ENCODE measurements at regions not wholly inside any gene's neighbourhood (a gene's known extent, or its start where the extent isn't known, plus 50 kb on each side); places are given as distances from the start of the nearest gene placed in this dataset.

GRCh38 chr7:156027821-156028220 is 215.6 kb upstream of the SHH start:
- POLR2A ChIA-PET = no interaction called here
- CTCF ChIA-PET = no interaction called here
- no peak for DNase-seq (ENCODE audit: extremely low spot score)
- TF ChIP-seq FOXM1 (IDR thresholded peaks at IDR 0.05; ENCODE audit: borderline replicate concordance) = no peak
- TF ChIP-seq, protein P1, sequence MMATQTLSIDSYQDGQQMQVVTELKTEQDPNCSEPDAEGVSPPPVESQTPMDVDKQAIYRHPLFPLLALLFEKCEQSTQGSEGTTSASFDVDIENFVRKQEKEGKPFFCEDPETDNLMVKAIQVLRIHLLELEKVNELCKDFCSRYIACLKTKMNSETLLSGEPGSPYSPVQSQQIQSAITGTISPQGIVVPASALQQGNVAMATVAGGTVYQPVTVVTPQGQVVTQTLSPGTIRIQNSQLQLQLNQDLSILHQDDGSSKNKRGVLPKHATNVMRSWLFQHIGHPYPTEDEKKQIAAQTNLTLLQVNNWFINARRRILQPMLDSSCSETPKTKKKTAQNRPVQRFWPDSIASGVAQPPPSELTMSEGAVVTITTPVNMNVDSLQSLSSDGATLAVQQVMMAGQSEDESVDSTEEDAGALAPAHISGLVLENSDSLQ (IDR thresholded peaks at IDR 0.05) = no peak
- no peak for TF ChIP-seq ZNF384 (IDR thresholded peaks at IDR 0.05)
- no peak for TF ChIP-seq FOXK2 (IDR thresholded peaks at IDR 0.05)
- TF ChIP-seq CTBP1 (IDR thresholded peaks at IDR 0.05; ENCODE audit: borderline replicate concordance) = no peak
- no peak for TF ChIP-seq FOXA1 (IDR thresholded peaks at IDR 0.05)
- TF ChIP-seq L3MBTL2 (conservative IDR thresholded peaks at IDR 0.05) = no peak
- TF ChIP-seq ELF4 (IDR thresholded peaks at IDR 0.05) = no peak
- no peak for TF ChIP-seq LEF1 (IDR thresholded peaks at IDR 0.05; ENCODE audit: borderline replicate concordance)
- no peak for TF ChIP-seq ARNT (IDR thresholded peaks at IDR 0.05)
- TF ChIP-seq HDGF (IDR thresholded peaks at IDR 0.05; ENCODE audit: borderline replicate concordance) = no peak
- no peak for TF ChIP-seq TARDBP (IDR thresholded peaks at IDR 0.05)

DNA sequence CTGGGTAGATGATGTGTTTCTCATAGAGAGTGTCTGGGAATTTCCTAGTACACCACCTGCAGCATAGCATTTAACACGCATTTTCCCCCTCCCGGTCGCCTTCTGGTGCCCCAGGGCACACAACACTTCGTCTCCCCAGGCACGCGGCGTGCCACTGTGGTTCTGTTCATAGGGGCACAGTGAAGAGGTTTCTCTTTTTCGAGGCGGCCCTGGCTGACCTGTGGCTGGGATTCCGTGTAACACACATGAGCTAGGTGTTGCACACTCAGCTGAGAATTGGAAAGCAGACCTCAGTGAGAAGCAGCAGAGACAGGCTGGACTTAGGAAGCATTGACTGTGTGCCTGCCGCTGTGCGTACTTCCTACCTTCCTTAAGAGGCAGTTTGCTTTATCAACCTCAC is 214.3 kb upstream of the SHH start:
- CTCF ChIA-PET = no interaction called here
- no peak for DNase-seq (ENCODE audit: extremely low spot score)
- TF ChIP-seq FOXM1 (IDR thresholded peaks at IDR 0.05; ENCODE audit: borderline replicate concordance) (no peak), ARNT (IDR thresholded peaks at IDR 0.05) (no peak), FOXK2 (IDR thresholded peaks at IDR 0.05) (no peak), NFRKB (IDR thresholded peaks at IDR 0.05) (no peak), BHLHE40 (IDR thresholded peaks at IDR 0.05; ENCODE audit: borderline replicate concordance) (no peak), CTBP1 (IDR thresholded peaks at IDR 0.05; ENCODE audit: borderline replicate concordance) (no peak), FOXA1 (IDR thresholded peaks at IDR 0.05) (no peak), LEF1 (IDR thresholded peaks at IDR 0.05; ENCODE audit: borderline replicate concordance) (no peak), ZNF384 (IDR thresholded peaks at IDR 0.05) (no peak), SP1 (IDR thresholded peaks at IDR 0.05) (no peak), TARDBP (IDR thresholded peaks at IDR 0.05) (no peak), SUZ12 (IDR thresholded peaks at IDR 0.05) (no peak), L3MBTL2 (conservative IDR thresholded peaks at IDR 0.05) (no peak)
- TF ChIP-seq, protein P1 (IDR thresholded peaks at IDR 0.05) = no peak
- POLR2A ChIA-PET = no interaction called here

DNA sequence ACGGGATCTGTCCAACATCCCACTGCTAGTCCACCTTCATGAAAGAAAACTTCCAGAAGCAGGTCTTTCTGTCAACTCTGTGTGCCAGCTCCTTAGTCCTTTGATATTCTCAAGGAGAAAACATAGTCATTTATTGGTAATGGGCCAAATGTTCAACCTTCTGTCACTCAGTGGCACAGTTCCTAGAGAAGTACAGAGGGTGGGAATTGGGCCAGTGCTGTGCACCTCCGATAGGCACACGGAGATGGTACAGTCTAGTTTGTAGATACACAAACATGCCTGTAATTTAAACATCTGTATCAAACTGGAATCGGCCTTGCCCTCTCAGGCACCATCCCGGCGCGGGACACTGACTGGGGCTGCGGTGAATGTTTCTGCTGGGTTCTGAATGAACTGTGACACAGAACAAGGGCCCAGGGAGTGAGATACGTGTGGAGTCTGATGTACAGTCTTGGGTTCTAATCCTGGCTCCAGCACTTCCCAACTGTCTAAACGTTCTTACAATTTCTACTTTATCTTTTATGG is 213.9 kb upstream of the SHH start:
- CTCF ChIA-PET = no interaction called here
- POLR2A ChIA-PET = no interaction called here

GRCh38 chr7:156025675-156026074 is 213.4 kb upstream of the SHH start:
- ChIA-PET POLR2A (no interaction called here), CTCF (no interaction called here)
- no peak for DNase-seq (ENCODE audit: extremely low spot score)
- TF ChIP-seq, protein P1 (IDR thresholded peaks at IDR 0.05) = no peak
- TF ChIP-seq HDGF (IDR thresholded peaks at IDR 0.05; ENCODE audit: borderline replicate concordance) (no peak), L3MBTL2 (conservative IDR thresholded peaks at IDR 0.05) (no peak), CTBP1 (IDR thresholded peaks at IDR 0.05; ENCODE audit: borderline replicate concordance) (no peak), LEF1 (IDR thresholded peaks at IDR 0.05; ENCODE audit: borderline replicate concordance) (no peak), ZNF384 (IDR thresholded peaks at IDR 0.05) (no peak), NFRKB (IDR thresholded peaks at IDR 0.05) (no peak), FOXK2 (IDR thresholded peaks at IDR 0.05) (no peak), ARNT (IDR thresholded peaks at IDR 0.05) (no peak), FOXA1 (IDR thresholded peaks at IDR 0.05) (no peak), FOXM1 (IDR thresholded peaks at IDR 0.05; ENCODE audit: borderline replicate concordance) (no peak), SUZ12 (IDR thresholded peaks at IDR 0.05) (no peak)

More for the DNA sequence above, 213.9 kb upstream of the SHH start:
- TF ChIP-seq BHLHE40 (IDR thresholded peaks at IDR 0.05; ENCODE audit: borderline replicate concordance) (no peak), FOXA1 (IDR thresholded peaks at IDR 0.05) (no peak), TARDBP (IDR thresholded peaks at IDR 0.05) (no peak), FOXK2 (IDR thresholded peaks at IDR 0.05) (no peak), NFRKB (IDR thresholded peaks at IDR 0.05) (no peak), ELF4 (IDR thresholded peaks at IDR 0.05) (no peak), HDGF (IDR thresholded peaks at IDR 0.05; ENCODE audit: borderline replicate concordance) (no peak), ZNF384 (IDR thresholded peaks at IDR 0.05) (no peak), LEF1 (IDR thresholded peaks at IDR 0.05; ENCODE audit: borderline replicate concordance) (no peak), ARNT (IDR thresholded peaks at IDR 0.05) (no peak), SP1 (IDR thresholded peaks at IDR 0.05) (no peak), SUZ12 (IDR thresholded peaks at IDR 0.05) (no peak), L3MBTL2 (conservative IDR thresholded peaks at IDR 0.05) (no peak), FOXM1 (IDR thresholded peaks at IDR 0.05; ENCODE audit: borderline replicate concordance) (no peak), CTBP1 (IDR thresholded peaks at IDR 0.05; ENCODE audit: borderline replicate concordance) (no peak)
- TF ChIP-seq, protein P1 (IDR thresholded peaks at IDR 0.05) = no peak
- DNase-seq (ENCODE audit: extremely low spot score) = no peak

- ChIA-PET CTCF (no interaction called here), POLR2A (no interaction called here)
- DNase-seq (ENCODE audit: extremely low spot score) = no peak
- no peak for TF ChIP-seq FOXM1 (IDR thresholded peaks at IDR 0.05; ENCODE audit: borderline replicate concordance)
- TF ChIP-seq ZNF384 (IDR thresholded peaks at IDR 0.05) = no peak
- no peak for TF ChIP-seq FOXA1 (IDR thresholded peaks at IDR 0.05)
- TF ChIP-seq LEF1 (IDR thresholded peaks at IDR 0.05; ENCODE audit: borderline replicate concordance) = no peak
- TF ChIP-seq SP1 (IDR thresholded peaks at IDR 0.05) = no peak
- TF ChIP-seq HDGF (IDR thresholded peaks at IDR 0.05; ENCODE audit: borderline replicate concordance) = no peak
- TF ChIP-seq BHLHE40 (IDR thresholded peaks at IDR 0.05; ENCODE audit: borderline replicate concordance) = no peak
These were observed 211.9 kb upstream of the SHH start for GRCh38 chr7:156024201-156024600.
